OCI-LY7 (cell line): ENCODE measurements at regions not wholly inside any gene's neighbourhood (a gene's known extent, or its start where the extent isn't known, plus 50 kb on each side); places are given as distances from the start of the nearest gene placed in this dataset.

ENCODE experiments used
- CTCF ChIP-seq: fragments of 200-600 bp; sonication (generic); conservative IDR thresholded peaks from 2 replicates; pipeline ENCODE4 v1.5.1; 2014; ENCODE audit warnings: mild to moderate bottlenecking, antibody characterized with exemption, low read length, moderate library complexity, mixed read lengths
- EZH2phosphoT487 ChIP-seq: fragments of 200-600 bp; sonication (generic); IDR thresholded peaks from 2 replicates; pipeline ENCODE4 v1.6.1; 2018; ENCODE audit warnings: low read depth, borderline replicate concordance, mild to moderate bottlenecking, mixed run types, antibody characterized with exemption, low read length, moderate library complexity, mixed read lengths

- TF ChIP-seq CTCF (no peak), EZH2phosphoT487 (no peak)
These were observed 305.7 kb downstream of the ENC1 start for GRCh38 chr5:74334762-74335384.
